Natural killer cell (primary cell): ENCODE measurements at regions not wholly inside any gene's neighbourhood (a gene's known extent, or its start where the extent isn't known, plus 50 kb on each side); places are given as distances from the start of the nearest gene placed in this dataset.

Experiments used
- ATAC-seq, 3 donors: fragments of 150-1000 bp in 2 of 3; fragments of 200-7000 bp in 1 of 3; cut with Tn5 transposase; 1 replicate in 1 of 3; 2 replicates in 2 of 3; pipeline ENCODE4 v1.10.0; 2021; ENCODE audit warnings: mild to moderate bottlenecking in 2 of 3, moderate library complexity in 2 of 3
- DNase-seq, 2 donors: peaks; one replicate each; pipeline versions ENCODE4 v3.0.0 to v3.0.0-alpha.2; 2013 to 2021; ENCODE audit warnings: mixed read lengths in 1 of 2
- H3K27ac ChIP-seq: one replicate; pipeline ENCODE4 v1.5.1; 2013; ENCODE audit warnings: mild to moderate bottlenecking, low read length
- H3K27me3 ChIP-seq: one replicate; pipeline ENCODE4 v1.6.1; 2013; ENCODE audit warnings: low read length; ENCODE audit not compliant: control insufficient read depth, insufficient read depth
- H3K36me3 ChIP-seq: one replicate; pipeline ENCODE4 v1.6.1; 2013; ENCODE audit warnings: low read length; ENCODE audit not compliant: control insufficient read depth, insufficient read depth
- H3K4me1 ChIP-seq: one replicate; pipeline ENCODE4 v1.6.1; 2013; ENCODE audit warnings: low read length; ENCODE audit not compliant: control insufficient read depth, insufficient read depth
- H3K4me3 ChIP-seq: one replicate; pipeline ENCODE4 v1.5.1; 2013; ENCODE audit warnings: low read length
- H3K9me3 ChIP-seq: one replicate; pipeline ENCODE4 v1.6.1; 2013; ENCODE audit warnings: low read length; ENCODE audit not compliant: control insufficient read depth, insufficient read depth
- H3K27ac Mint-ChIP-seq, 2 donors: one replicate each; pipeline ENCODE4 v1.8.0; 2022; ENCODE audit warnings: mild to moderate bottlenecking in 2 of 2, mixed read lengths in 2 of 2, moderate library complexity in 1 of 2
- H3K27me3 Mint-ChIP-seq, 2 donors: one replicate each; pipeline ENCODE4 v1.8.0; 2022; ENCODE audit warnings: low read depth in 2 of 2, mixed read lengths in 2 of 2
- H3K36me3 Mint-ChIP-seq: one replicate; pipeline ENCODE4 v1.8.0; 2022; ENCODE audit warnings: mixed read lengths
- H3K4me1 Mint-ChIP-seq, 2 donors: one replicate each; pipeline ENCODE4 v1.8.0; 2022; ENCODE audit warnings: mixed read lengths in 2 of 2
- H3K4me3 Mint-ChIP-seq: one replicate; pipeline ENCODE4 v1.8.0; 2022; ENCODE audit warnings: mild to moderate bottlenecking, moderate library complexity, mixed read lengths
- H3K9me3 Mint-ChIP-seq, 2 donors: one replicate each; pipeline ENCODE4 v1.8.0; 2022; ENCODE audit warnings: mixed read lengths in 2 of 2
- WGBS: methylation state at CpG from one replicate; pipeline ENCODE4 v1.1.7; 2013; ENCODE audit warnings: missing lambda C conversion rate; ENCODE audit not compliant: insufficient coverage; 5-methylcytosine and 5-hydroxymethylcytosine counted together
- intact Hi-C: fragments of 100-400 bp; cut with micrococcal nuclease; formaldehyde crosslinking; loops from one replicate; pipeline ENCODE4 v1.14.2; 2022
- TF ChIP-seq, protein P1 (sequence below): fragments of 200-600 bp; IDR thresholded peaks from one replicate; pipeline ENCODE4 v1.8.0; 2022; ENCODE audit warnings: antibody characterized with exemption

DNA sequence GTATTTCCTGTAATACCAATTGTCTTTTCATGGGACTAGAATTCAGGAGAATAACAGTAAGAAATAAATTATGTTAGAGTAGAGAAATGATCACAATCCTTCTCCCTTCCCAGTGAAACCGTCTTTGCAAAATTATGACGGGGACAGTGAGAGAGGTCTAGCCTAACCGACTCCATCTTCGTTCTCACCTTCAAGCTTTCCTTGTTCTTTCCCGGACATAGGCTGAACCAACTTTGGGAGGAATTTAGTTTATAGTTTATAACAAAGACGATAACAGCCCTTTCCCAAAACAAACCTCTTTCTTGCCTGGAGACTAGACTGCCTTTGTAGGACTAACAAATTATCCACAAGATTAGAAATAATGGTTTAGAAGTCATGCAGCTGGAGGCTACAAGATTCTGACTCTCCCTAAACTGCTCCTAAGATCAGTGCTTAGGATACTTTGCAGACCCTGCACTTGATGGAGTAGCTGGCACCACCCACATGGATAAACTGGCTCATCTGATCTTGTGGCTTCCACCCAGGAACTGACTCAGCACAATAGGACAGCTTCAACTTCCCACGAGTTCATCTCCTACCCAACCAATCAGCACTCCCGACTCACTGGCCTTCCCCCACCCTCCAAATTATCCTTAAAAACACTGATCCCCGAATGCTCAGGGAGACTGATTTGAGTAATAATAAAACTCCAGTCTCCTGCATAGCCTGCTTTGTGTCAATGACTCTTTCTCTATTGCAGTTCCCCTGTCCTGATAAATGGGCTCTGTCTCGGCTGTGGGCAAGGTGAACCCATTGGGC, 521.2 kb upstream of the TBX3 start:
- Mint-ChIP-seq H3K4me3 (no peak overlapping the region), H3K27ac (no peak overlapping the region), H3K27me3 (no peaks in the 10 kb centered on the region), H3K4me1 (no peaks in the 10 kb centered on the region), H3K9me3 (peaks cover 0 to 2% of the 10 kb centered on the region in 2 donors), H3K36me3 (no peaks in the 10 kb centered on the region)
- Histone ChIP-seq H3K4me1 (no peaks in the 10 kb centered on the region), H3K27me3 (no peaks in the 10 kb centered on the region), H3K36me3 (no peaks in the 10 kb centered on the region), H3K27ac (no peak overlapping the region), H3K4me3 (no peak overlapping the region), H3K9me3 (peaks cover 3% of the 10 kb centered on the region)
- DNase-seq (no peak), ATAC-seq (no peak)
- 79% methylated on average over 8 of the region's 10 CpGs for WGBS
- TF ChIP-seq, protein P1, sequence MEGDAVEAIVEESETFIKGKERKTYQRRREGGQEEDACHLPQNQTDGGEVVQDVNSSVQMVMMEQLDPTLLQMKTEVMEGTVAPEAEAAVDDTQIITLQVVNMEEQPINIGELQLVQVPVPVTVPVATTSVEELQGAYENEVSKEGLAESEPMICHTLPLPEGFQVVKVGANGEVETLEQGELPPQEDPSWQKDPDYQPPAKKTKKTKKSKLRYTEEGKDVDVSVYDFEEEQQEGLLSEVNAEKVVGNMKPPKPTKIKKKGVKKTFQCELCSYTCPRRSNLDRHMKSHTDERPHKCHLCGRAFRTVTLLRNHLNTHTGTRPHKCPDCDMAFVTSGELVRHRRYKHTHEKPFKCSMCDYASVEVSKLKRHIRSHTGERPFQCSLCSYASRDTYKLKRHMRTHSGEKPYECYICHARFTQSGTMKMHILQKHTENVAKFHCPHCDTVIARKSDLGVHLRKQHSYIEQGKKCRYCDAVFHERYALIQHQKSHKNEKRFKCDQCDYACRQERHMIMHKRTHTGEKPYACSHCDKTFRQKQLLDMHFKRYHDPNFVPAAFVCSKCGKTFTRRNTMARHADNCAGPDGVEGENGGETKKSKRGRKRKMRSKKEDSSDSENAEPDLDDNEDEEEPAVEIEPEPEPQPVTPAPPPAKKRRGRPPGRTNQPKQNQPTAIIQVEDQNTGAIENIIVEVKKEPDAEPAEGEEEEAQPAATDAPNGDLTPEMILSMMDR, result no peak
- intact Hi-C loops, result no loop called here

DNA sequence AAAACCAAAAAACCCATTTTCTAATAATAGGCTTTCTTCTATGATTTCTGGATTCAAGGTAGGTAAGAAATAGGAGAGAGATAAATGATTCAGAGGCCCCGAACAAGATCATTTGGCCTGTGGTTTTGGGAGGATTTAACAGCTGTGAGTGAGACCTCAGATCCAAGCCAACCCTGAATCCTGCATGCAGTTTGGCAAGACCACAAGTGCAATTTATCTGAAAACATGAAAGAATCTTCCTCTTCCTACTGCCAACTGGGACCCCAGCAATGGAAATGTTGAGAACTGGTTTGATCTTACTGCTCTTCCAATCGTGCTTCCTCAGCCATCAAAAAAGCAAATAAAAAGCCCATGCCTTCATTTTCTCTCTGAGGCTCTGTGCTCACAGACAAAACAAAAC, 519.7 kb upstream of the TBX3 start:
- Mint-ChIP-seq H3K36me3 (no peaks in the 10 kb centered on the region), H3K9me3 (peaks cover 0 to 2% of the 10 kb centered on the region in 2 donors), H3K27me3 (no peaks in the 10 kb centered on the region), H3K4me1 (no peaks in the 10 kb centered on the region), H3K4me3 (no peak overlapping the region), H3K27ac (no peak overlapping the region)
- Histone ChIP-seq H3K9me3 (no peaks in the 10 kb centered on the region), H3K27me3 (no peaks in the 10 kb centered on the region), H3K4me1 (no peaks in the 10 kb centered on the region), H3K4me3 (no peak overlapping the region), H3K27ac (no peak overlapping the region), H3K36me3 (no peaks in the 10 kb centered on the region)
- DNase-seq (no peak), ATAC-seq (no peak)
- 56% methylated on average over 2 of the region's 2 CpGs for WGBS
- TF ChIP-seq, protein P1, result no peak
- intact Hi-C loops, result no loop called here

DNA sequence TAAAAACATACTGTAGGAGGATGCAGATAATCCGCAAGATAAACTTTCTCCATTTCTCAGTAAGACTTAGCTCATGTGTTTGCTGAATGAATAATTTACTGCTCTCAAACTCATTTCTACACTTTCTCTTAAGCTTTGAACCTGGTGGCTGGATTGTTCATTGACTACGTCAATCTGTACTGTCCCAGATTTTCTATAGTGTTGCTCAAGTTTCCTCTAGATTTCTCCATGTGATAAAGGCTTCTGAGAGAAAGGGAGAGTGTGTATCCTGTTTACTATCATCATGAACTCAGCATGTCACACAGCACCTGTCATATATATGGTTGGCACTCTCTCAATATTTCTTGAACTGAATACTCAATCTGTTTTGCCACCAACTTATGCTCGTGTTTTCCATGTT, 518.0 kb upstream of the TBX3 start:
- H3K4me1 ChIP-seq, result no peaks in the 10 kb centered on the region
- intact Hi-C loops, result no loop called here
- Mint-ChIP-seq H3K4me3 (no peak overlapping the region), H3K9me3 (peaks cover 0 to 2% of the 10 kb centered on the region in 2 donors), H3K27me3 (no peaks in the 10 kb centered on the region), H3K4me1 (no peaks in the 10 kb centered on the region), H3K36me3 (no peaks in the 10 kb centered on the region), H3K27ac (no peak overlapping the region)
- H3K27ac ChIP-seq, result no peak overlapping the region
- H3K9me3 ChIP-seq, result no peaks in the 10 kb centered on the region
- 67% methylated on average over 3 of the region's 3 CpGs for WGBS
- ATAC-seq, result no peak
- no peaks in the 10 kb centered on the region for H3K27me3 ChIP-seq
- H3K36me3 ChIP-seq, result no peaks in the 10 kb centered on the region
- no peak overlapping the region for H3K4me3 ChIP-seq
- TF ChIP-seq, protein P1, result no peak
- no peak for DNase-seq

DNA sequence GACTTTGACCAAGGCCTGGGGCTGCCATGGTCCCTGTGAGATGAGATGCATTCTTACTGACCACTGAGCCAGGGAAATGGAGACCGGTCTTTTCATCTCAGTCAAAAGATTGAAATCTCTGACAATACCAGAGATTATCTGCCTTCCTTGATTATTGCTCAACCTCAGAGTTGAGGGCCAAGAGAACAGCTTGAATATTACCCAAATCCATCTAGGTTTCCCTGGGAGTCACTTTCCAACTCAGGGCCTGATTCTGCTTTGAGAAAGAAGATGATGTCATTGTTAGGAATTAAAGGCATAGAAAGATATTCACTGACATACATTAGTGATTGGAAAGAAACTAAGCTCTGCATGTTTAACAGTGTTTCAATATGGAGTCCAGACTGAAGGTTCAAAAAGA, 515.9 kb upstream of the TBX3 start:
- H3K27ac ChIP-seq, result no peak overlapping the region
- H3K4me3 ChIP-seq, result no peak overlapping the region
- Mint-ChIP-seq H3K36me3 (no peaks in the 10 kb centered on the region), H3K27ac (no peak overlapping the region), H3K4me1 (no peaks in the 10 kb centered on the region), H3K4me3 (no peak overlapping the region), H3K9me3 (peaks cover 0 to 3% of the 10 kb centered on the region in 2 donors), H3K27me3 (no peaks in the 10 kb centered on the region)
- H3K27me3 ChIP-seq, result no peaks in the 10 kb centered on the region
- intact Hi-C loops, result no loop called here
- TF ChIP-seq, protein P1, result no peak
- H3K4me1 ChIP-seq, result no peaks in the 10 kb centered on the region
- no peak for ATAC-seq
- WGBS, result 82% methylated on average over 1 of the region's 1 CpG
- no peak for DNase-seq
- H3K9me3 ChIP-seq, result no peaks in the 10 kb centered on the region
- no peaks in the 10 kb centered on the region for H3K36me3 ChIP-seq
